B cell (primary cell): ENCODE measurements at regions not wholly inside any gene's neighbourhood (a gene's known extent, or its start where the extent isn't known, plus 50 kb on each side); places are given as distances from the start of the nearest gene placed in this dataset.

Source experiments
- ATAC-seq: fragments of 200-7000 bp; cut with Tn5 transposase; one replicate; pipeline ENCODE4 v1.10.0; 2021; ENCODE audit warnings: low read depth, mild to moderate bottlenecking, moderate number of reproducible peaks, moderate library complexity
- CTCF ChIA-PET: fragments of 350-600 bp; sonication (Branson Sonifier 250); formaldehyde crosslinking; loops from one replicate; lab custom pipeline; 2021; ENCODE audit warnings: antibody characterized with exemption, inconsistent platforms; lab: Charles Lee
- POLR2A ChIA-PET: fragments of 350-600 bp; sonication (Branson Sonifier 250); formaldehyde crosslinking; loops from one replicate; lab custom pipeline; 2021; ENCODE audit warnings: antibody characterized with exemption; lab: Charles Lee
- DNase-seq: peaks from one replicate; pipeline ENCODE4 v3.0.0; 2013
- H2AFZ ChIP-seq: 2 replicates; pipeline ENCODE4 v1.6.1; 2012; ENCODE audit warnings: mild to moderate bottlenecking, low read depth, low read length; ENCODE audit not compliant: insufficient read depth, poor library complexity, severe bottlenecking
- H3K27ac ChIP-seq, 2 donors: 1 replicate in 1 of 2; 2 replicates in 1 of 2; pipeline ENCODE4 v1.5.1; 2012 to 2013; ENCODE audit warnings: low read length in 2 of 2, mild to moderate bottlenecking in 2 of 2, moderate library complexity in 1 of 2
- H3K27me3 ChIP-seq, 4 experiments: fragments of 200-600 bp in 1 of 4; sonication (generic) in 1 of 4; replicated peaks in 1 of 4; 1 replicate in 2 of 4; 2 replicates in 2 of 4; pipeline versions ENCODE4 v1.6.1 to v1.7.0; 2013 to 2016; ENCODE audit warnings: low read length in 3 of 4, mild to moderate bottlenecking in 2 of 4, mixed read lengths in 1 of 4, moderate library complexity in 1 of 4; ENCODE audit not compliant: insufficient read depth in 4 of 4, control insufficient read depth in 3 of 4; ENCODE audit errors: control extremely low read depth in 1 of 4
- H3K36me3 ChIP-seq, 2 experiments: replicated peaks in 1 of 2; 1 replicate in 1 of 2; 2 replicates in 1 of 2; pipeline versions ENCODE4 v1.6.1 to v1.7.1; 2013; ENCODE audit warnings: low read length in 1 of 2; ENCODE audit not compliant: insufficient read depth in 2 of 2, control insufficient read depth in 1 of 2; ENCODE audit errors: control extremely low read depth in 1 of 2, extremely low read depth in 1 of 2
- H3K4me1 ChIP-seq, 2 donors: fragments of 200-600 bp in 1 of 2; sonication (generic) in 1 of 2; 1 replicate in 1 of 2; 2 replicates in 1 of 2; pipeline versions ENCODE4 v1.5.1 to v1.6.1; 2013 to 2017; ENCODE audit warnings: low read length in 2 of 2; ENCODE audit not compliant: control insufficient read depth in 2 of 2, insufficient read depth in 2 of 2
- H3K4me2 ChIP-seq: replicated peaks from 2 replicates; pipeline ENCODE3; 2012; ENCODE audit warnings: mild to moderate bottlenecking, low read depth, low read length; ENCODE audit not compliant: poor library complexity, severe bottlenecking
- H3K4me3 ChIP-seq, 5 experiments: fragments of 200-600 bp in 1 of 5; sonication (generic) in 1 of 5; 1 replicate in 3 of 5; 2 replicates in 2 of 5; pipeline versions ENCODE4 v1.5.1 to v1.7.0; 2011 to 2016; ENCODE audit warnings: low read length in 4 of 5, mild to moderate bottlenecking in 4 of 5, low read depth in 2 of 5, control low read depth in 1 of 5, moderate library complexity in 1 of 5; ENCODE audit not compliant: insufficient read depth in 1 of 5; ENCODE audit errors: control extremely low read depth in 1 of 5, extremely low read depth in 1 of 5
- H3K79me2 ChIP-seq: fragments of 200-600 bp; sonication (generic); one replicate; pipeline ENCODE4 v1.6.0; 2016; ENCODE audit warnings: low read length; ENCODE audit not compliant: control insufficient read depth, insufficient read depth
- H3K9ac ChIP-seq: fragments of 200-600 bp; sonication (generic); 2 replicates; pipeline ENCODE4 v1.6.1; 2017; ENCODE audit warnings: mild to moderate bottlenecking, low read length, moderate library complexity
- H3K9me3 ChIP-seq, 3 donors: one replicate each; pipeline versions ENCODE4 v1.6.1 to v1.7.1; 2013; ENCODE audit warnings: low read length in 2 of 3; ENCODE audit not compliant: control insufficient read depth in 2 of 3, insufficient read depth in 1 of 3; ENCODE audit errors: control extremely low read depth in 1 of 3
- H4K20me1 ChIP-seq: 2 replicates; pipeline ENCODE4 v1.6.0; 2012; ENCODE audit warnings: mild to moderate bottlenecking, low read length; ENCODE audit not compliant: insufficient read depth, control insufficient read depth, poor library complexity, severe bottlenecking
- H3K27ac Mint-ChIP-seq: one replicate; pipeline ENCODE4 v1.8.0; 2021; ENCODE audit warnings: mixed read lengths
- H3K27me3 Mint-ChIP-seq: one replicate; pipeline ENCODE4 v1.8.0; 2021; ENCODE audit warnings: mixed read lengths
- H3K4me1 Mint-ChIP-seq: one replicate; pipeline ENCODE4 v1.8.0; 2021; ENCODE audit warnings: mixed read lengths
- H3K4me3 Mint-ChIP-seq: one replicate; pipeline ENCODE4 v1.8.0; 2021; ENCODE audit warnings: mixed read lengths
- H3K9me3 Mint-ChIP-seq: one replicate; pipeline ENCODE4 v1.8.0; 2022; ENCODE audit warnings: mixed read lengths; ENCODE audit not compliant: insufficient read depth
- CTCF ChIP-seq: fragments of 200-600 bp; IDR thresholded peaks from one replicate; pipeline ENCODE4 v1.8.0; 2022; ENCODE audit warnings: antibody characterized with exemption, mild to moderate bottlenecking
- EZH2 ChIP-seq: IDR thresholded peaks from 2 replicates; pipeline ENCODE4 v1.6.1; 2012; ENCODE audit warnings: borderline replicate concordance, low read depth, mild to moderate bottlenecking, moderate library complexity, low read length; ENCODE audit not compliant: insufficient read depth, poor library complexity, severe bottlenecking
- WGBS: methylation state at CpG from one replicate; pipeline ENCODE4 v1.1.5; 2013; ENCODE audit warnings: missing lambda C conversion rate; ENCODE audit not compliant: insufficient coverage; 5-methylcytosine and 5-hydroxymethylcytosine counted together
- intact Hi-C: fragments of 100-400 bp; cut with micrococcal nuclease; formaldehyde crosslinking; loops from one replicate; pipeline ENCODE4 v1.10.0; 2022

GRCh38 chr6:48798296-48798695, 664.8 kb downstream of the MMUT start:
- intact Hi-C loops = no loop called here
- no peak overlapping the region for H3K4me2 ChIP-seq
- no peaks in the 10 kb centered on the region for H4K20me1 ChIP-seq
- DNase-seq (no peak), ATAC-seq (no peak)
- no peaks in the 10 kb centered on the region for H3K4me1 ChIP-seq
- H3K9ac ChIP-seq = no peak overlapping the region
- TF ChIP-seq CTCF = no peak
- no peak for TF ChIP-seq EZH2
- ChIA-PET POLR2A (no interaction called here), CTCF (no interaction called here)
- H3K27me3 Mint-ChIP-seq = no peaks in the 10 kb centered on the region
- H2AFZ ChIP-seq = no peak overlapping the region
- H3K4me3 ChIP-seq = no peak overlapping the region
- no peaks in the 10 kb centered on the region for H3K36me3 ChIP-seq
- no peak overlapping the region for H3K27ac ChIP-seq
- no peak overlapping the region for H3K27ac Mint-ChIP-seq
- no peaks in the 10 kb centered on the region for H3K27me3 ChIP-seq
- no CpG with 5 or more reads among the region's 3 CpGs for WGBS
- H3K4me3 Mint-ChIP-seq = no peak overlapping the region
- no peaks in the 10 kb centered on the region for H3K4me1 Mint-ChIP-seq
- H3K79me2 ChIP-seq = no peaks in the 10 kb centered on the region
- peaks cover 3% of the 10 kb centered on the region for H3K9me3 Mint-ChIP-seq
- H3K9me3 ChIP-seq = no peaks in the 10 kb centered on the region

DNA sequence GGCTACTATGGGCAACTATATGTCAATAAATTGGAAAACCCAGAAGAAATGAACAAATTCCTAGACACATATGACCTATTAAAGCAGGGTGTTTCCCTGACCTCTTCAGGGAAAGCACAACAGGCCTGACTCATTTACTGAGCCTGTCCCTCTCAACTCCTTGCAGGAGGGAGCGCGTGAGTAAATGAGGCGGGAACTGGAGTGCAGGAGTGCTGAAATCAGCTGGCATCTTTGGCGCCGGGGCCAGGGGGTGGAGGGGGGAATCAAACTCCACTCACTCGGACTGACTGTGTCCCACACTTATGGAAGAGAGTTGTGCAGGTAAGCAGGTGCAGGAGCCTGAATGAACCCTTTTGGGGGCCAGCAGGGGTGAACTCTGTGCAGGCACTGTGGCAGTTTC, 671.2 kb upstream of the PTCHD4 start:
- 88% methylated on average over 4 of the region's 6 CpGs for WGBS
- no peak overlapping the region for H3K9ac ChIP-seq
- H3K4me3 ChIP-seq = no peak overlapping the region
- H3K27ac ChIP-seq = no peak overlapping the region
- H4K20me1 ChIP-seq = no peaks in the 10 kb centered on the region
- no peak overlapping the region for H2AFZ ChIP-seq
- TF ChIP-seq CTCF (no peak), EZH2 (no peak)
- no peaks in the 10 kb centered on the region for H3K4me1 ChIP-seq
- H3K9me3 ChIP-seq = peaks cover 0 to 9% (median 0%) of the 10 kb centered on the region in 3 donors
- no peak for DNase-seq
- POLR2A ChIA-PET = no interaction called here
- no peaks in the 10 kb centered on the region for H3K27me3 ChIP-seq
- intact Hi-C loops = no loop called here
- no peak overlapping the region for H3K4me2 ChIP-seq
- no peaks in the 10 kb centered on the region for H3K36me3 ChIP-seq
- H3K9me3 Mint-ChIP-seq = no peaks in the 10 kb centered on the region
- H3K27me3 Mint-ChIP-seq = no peaks in the 10 kb centered on the region
- no peak overlapping the region for H3K27ac Mint-ChIP-seq
- H3K4me3 Mint-ChIP-seq = no peak overlapping the region
- ATAC-seq = no peak
- no peaks in the 10 kb centered on the region for H3K4me1 Mint-ChIP-seq
- CTCF ChIA-PET = no interaction called here
- no peaks in the 10 kb centered on the region for H3K79me2 ChIP-seq
